Left lobe of liver (tissue), 2 donors: ENCODE measurements at regions not wholly inside any gene's neighbourhood (a gene's known extent, or its start where the extent isn't known, plus 50 kb on each side); places are given as distances from the start of the nearest gene placed in this dataset.

Experiments
- ATAC-seq: fragments of 200-7000 bp; cut with Tn5 transposase; one replicate; pipeline ENCODE4 v1.9.1; 2020; ENCODE audit warnings: mild to moderate bottlenecking, moderate library complexity
- DNase-seq: peaks from one replicate; pipeline ENCODE4 v3.0.0-alpha.2; 2020; ENCODE audit warnings: low spot score
- donor health status: DM: no; HTN: no; CAD: no; lungs with moderate emphysema.
- donor health status: DM: no; HTN: yes; CAD: no.

GRCh38 chr9:28163619-28164018, 590.3 kb upstream of the C9orf72 start:
- DNase-seq (no peak), ATAC-seq (no peak)

- DNase-seq (no peak), ATAC-seq (no peak)
Measured at GRCh38 chr9:28166179-28166578, 592.9 kb upstream of the C9orf72 start.

GRCh38 chr9:28177142-28177541, 603.9 kb upstream of the C9orf72 start:
- no peak for DNase-seq
- ATAC-seq, result no peak

GRCh38 chr9:28177925-28178324, 604.6 kb upstream of the C9orf72 start:
- ATAC-seq (no peak), DNase-seq (no peak)

GRCh38 chr9:28179893-28180292, 606.6 kb upstream of the C9orf72 start:
- DNase-seq (no peak), ATAC-seq (no peak)

GRCh38 chr9:28190981-28191380, 617.7 kb upstream of the C9orf72 start:
- ATAC-seq, result no peak
- DNase-seq, result no peak

- DNase-seq, result no peak
- no peak for ATAC-seq
Measured at GRCh38 chr9:28197653-28198052, 624.4 kb upstream of the C9orf72 start.

- DNase-seq (no peak), ATAC-seq (no peak)
Measured at GRCh38 chr9:28203036-28203435, 629.8 kb upstream of the C9orf72 start.

- no peak for DNase-seq
- no peak for ATAC-seq
Measured at GRCh38 chr9:28206280-28206679, 633.0 kb upstream of the C9orf72 start.

GRCh38 chr9:28207657-28208056, 634.4 kb upstream of the C9orf72 start:
- no peak for ATAC-seq
- no peak for DNase-seq

GRCh38 chr9:28209130-28209529, 635.8 kb upstream of the C9orf72 start:
- no peak for ATAC-seq
- DNase-seq, result no peak

GRCh38 chr9:28212979-28213378, 639.7 kb upstream of the C9orf72 start:
- ATAC-seq, result no peak

GRCh38 chr9:28215536-28216299, 642.4 kb upstream of the C9orf72 start:
- no peak for DNase-seq
- ATAC-seq, result no peak

More at GRCh38 chr9:28212979-28213378, 639.7 kb upstream of the C9orf72 start:
- DNase-seq, result no peak

GRCh38 chr9:28232686-28233085, 659.4 kb upstream of the C9orf72 start:
- DNase-seq (no peak), ATAC-seq (no peak)

GRCh38 chr9:28234133-28234893, 661.0 kb upstream of the C9orf72 start:
- DNase-seq (no peak), ATAC-seq (no peak)

GRCh38 chr9:28234894-28235277, 661.6 kb upstream of the C9orf72 start:
- DNase-seq, result no peak
- ATAC-seq, result no peak

GRCh38 chr9:28249424-28249823, 676.1 kb upstream of the C9orf72 start:
- no peak for ATAC-seq
- no peak for DNase-seq

- ATAC-seq (no peak), DNase-seq (no peak)
Measured at GRCh38 chr9:28255174-28255573, 681.9 kb upstream of the C9orf72 start.

GRCh38 chr9:28260330-28260729, 687.0 kb upstream of the C9orf72 start:
- DNase-seq (no peak), ATAC-seq (no peak)

GRCh38 chr9:28264368-28264767, 691.1 kb upstream of the C9orf72 start:
- no peak for ATAC-seq
- DNase-seq, result no peak

GRCh38 chr9:28267351-28267750, 694.1 kb upstream of the C9orf72 start:
- no peak for ATAC-seq
- no peak for DNase-seq

- no peak for DNase-seq
- no peak for ATAC-seq
Measured at GRCh38 chr9:28270156-28270555, 696.9 kb upstream of the C9orf72 start.
